ENCODE measurements at regions not wholly inside any gene's neighbourhood (a gene's known extent, or its start where the extent isn't known, plus 50 kb on each side); places are given as distances from the start of the nearest gene placed in this dataset.
A peak's percentile ranks its signal among the peaks of the same experiment; 100 is the strongest.

DNA sequence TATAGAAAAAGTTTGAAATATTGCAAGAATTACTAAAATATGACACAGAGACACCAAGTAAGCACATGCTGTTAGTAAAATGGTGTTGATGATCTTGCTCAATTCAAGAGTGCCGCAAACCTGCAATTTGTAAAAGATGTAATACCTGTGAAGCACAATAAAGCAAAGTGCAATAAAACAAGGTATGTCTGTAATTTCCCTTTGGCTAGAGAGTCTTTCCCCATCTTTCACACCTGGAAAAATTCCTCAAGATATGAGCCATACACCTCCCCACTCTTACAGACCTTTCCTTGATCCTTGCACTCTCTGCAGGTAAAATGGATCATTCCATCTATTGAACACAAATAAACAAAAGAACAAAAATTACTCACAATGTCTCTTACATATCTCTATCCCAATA, 597.8 kb downstream of the EFNA5 start:
- intact Hi-C loops (cut with micrococcal nuclease), result no loop called here
- TF ChIP-seq, protein P1, sequence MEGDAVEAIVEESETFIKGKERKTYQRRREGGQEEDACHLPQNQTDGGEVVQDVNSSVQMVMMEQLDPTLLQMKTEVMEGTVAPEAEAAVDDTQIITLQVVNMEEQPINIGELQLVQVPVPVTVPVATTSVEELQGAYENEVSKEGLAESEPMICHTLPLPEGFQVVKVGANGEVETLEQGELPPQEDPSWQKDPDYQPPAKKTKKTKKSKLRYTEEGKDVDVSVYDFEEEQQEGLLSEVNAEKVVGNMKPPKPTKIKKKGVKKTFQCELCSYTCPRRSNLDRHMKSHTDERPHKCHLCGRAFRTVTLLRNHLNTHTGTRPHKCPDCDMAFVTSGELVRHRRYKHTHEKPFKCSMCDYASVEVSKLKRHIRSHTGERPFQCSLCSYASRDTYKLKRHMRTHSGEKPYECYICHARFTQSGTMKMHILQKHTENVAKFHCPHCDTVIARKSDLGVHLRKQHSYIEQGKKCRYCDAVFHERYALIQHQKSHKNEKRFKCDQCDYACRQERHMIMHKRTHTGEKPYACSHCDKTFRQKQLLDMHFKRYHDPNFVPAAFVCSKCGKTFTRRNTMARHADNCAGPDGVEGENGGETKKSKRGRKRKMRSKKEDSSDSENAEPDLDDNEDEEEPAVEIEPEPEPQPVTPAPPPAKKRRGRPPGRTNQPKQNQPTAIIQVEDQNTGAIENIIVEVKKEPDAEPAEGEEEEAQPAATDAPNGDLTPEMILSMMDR (IDR thresholded peaks at IDR 0.05; ENCODE audit: borderline replicate concordance), result no peak
- Histone ChIP-seq H3K4me3 (no peak overlapping the region), H3K36me3 (no peaks in the 10 kb centered on the region), H3K27ac (replicated peaks) (no peak overlapping the region), H3K27me3 (ENCODE audit: low read depth) (no peaks in the 10 kb centered on the region), H3K9me3 (replicated peaks) (peaks cover 10% of the 10 kb centered on the region), H3K4me1 (no peaks in the 10 kb centered on the region)
- no peak for DNase-seq

DNA sequence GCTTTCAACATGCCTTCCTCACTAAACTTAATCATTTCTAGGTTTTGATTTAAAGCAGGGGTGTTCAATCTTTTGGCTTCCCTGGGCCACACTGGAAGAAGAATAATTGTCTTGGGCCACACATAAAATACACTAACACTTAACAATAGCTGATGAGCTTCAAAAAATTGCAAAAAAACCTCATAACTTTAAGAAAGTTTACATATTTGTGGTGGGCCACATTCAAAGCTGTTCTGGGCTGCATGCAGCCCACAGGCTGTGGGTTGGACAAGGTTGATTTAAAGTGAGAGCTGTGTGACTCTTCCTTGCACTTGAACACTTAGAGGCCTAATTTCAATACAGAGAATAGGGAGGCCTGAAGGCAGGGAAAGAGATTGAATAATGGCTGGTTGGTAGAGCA, 598.3 kb downstream of the EFNA5 start:
- H3K36me3 ChIP-seq, result no peaks in the 10 kb centered on the region
- H3K27ac ChIP-seq (replicated peaks), result no peak overlapping the region
- H3K9me3 ChIP-seq (replicated peaks), result peaks cover 10% of the 10 kb centered on the region
- H3K27me3 ChIP-seq (ENCODE audit: low read depth), result no peaks in the 10 kb centered on the region
- H3K4me1 ChIP-seq, result no peaks in the 10 kb centered on the region
- intact Hi-C loops (cut with micrococcal nuclease), result no loop called here
- H3K4me3 ChIP-seq, result no peak overlapping the region
- no peak for DNase-seq
- TF ChIP-seq, protein P1 (IDR thresholded peaks at IDR 0.05; ENCODE audit: borderline replicate concordance), result no peak

DNA sequence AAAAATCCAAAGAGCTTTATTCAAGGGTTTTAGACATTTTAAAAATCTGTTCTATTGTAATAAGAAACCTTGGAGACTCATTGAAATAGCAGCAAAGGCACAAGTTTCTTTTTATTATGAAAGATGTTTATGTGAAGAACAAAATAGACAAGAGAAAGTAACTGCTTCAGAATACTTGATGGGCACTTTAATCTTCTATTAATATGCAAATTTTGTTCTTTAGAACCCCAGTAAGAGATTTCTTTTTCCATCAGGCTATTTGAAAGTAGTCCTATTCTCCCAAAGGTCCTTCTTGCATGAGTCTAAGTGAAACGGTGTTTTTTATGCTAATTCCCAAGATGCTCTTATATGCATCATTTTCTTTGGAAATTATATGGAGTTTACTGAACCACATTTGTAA, 602.0 kb downstream of the EFNA5 start:
- Histone ChIP-seq H3K4me1 (no peaks in the 10 kb centered on the region), H3K9me3 (replicated peaks) (peaks cover 10% of the 10 kb centered on the region), H3K4me3 (no peak overlapping the region), H3K36me3 (no peaks in the 10 kb centered on the region), H3K27ac (replicated peaks) (no peak overlapping the region), H3K27me3 (ENCODE audit: low read depth) (no peaks in the 10 kb centered on the region)
- TF ChIP-seq, protein P1 (IDR thresholded peaks at IDR 0.05; ENCODE audit: borderline replicate concordance), result no peak
- no peak for DNase-seq
- intact Hi-C loops (cut with micrococcal nuclease), result no loop called here

DNA sequence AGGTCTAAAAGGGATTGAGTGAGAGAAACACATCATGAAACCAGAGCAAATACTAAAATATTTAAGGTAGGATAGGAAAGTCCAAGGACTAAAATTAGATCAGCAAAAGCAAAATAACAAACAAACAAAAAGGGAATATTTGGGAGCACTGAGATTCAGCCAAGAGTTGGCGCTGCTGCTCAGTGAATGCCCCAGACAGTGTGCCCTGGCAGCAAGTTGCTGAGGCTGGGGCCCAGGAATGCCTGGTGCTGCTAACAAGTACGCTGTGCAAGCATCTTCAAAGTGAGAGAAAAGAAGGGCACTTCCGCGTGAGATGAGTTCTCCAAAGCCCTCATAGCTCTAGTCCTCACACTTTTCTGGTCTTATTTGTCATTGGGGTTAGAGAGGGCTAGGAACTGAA, 603.3 kb downstream of the EFNA5 start:
- Histone ChIP-seq H3K9me3 (replicated peaks) (peaks cover 10% of the 10 kb centered on the region), H3K27ac (replicated peaks) (no peak overlapping the region)
- peak; percentile 14 for DNase-seq

DNA sequence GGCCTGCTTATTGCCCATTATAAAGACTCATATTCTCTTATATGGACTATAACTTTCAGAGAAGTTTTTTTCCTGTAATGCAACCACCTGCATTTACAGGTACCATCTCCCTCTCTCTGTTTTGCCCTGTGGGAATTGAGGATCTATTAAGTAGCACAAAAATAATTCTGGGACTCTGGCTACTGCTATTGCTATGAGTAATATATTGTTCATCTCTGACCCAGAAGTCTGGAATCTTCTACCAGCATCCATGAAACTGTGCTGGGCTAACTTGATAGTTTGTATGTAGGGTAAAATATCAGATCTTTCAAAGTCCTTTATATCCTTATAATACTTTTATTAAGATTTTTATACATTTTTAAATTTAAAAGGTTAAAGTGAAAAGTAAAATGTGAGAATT, 607.2 kb downstream of the EFNA5 start:
- Histone ChIP-seq H3K9me3 (replicated peaks) (no peaks in the 10 kb centered on the region), H3K4me1 (peaks cover 10% of the 10 kb centered on the region), H3K36me3 (no peaks in the 10 kb centered on the region), H3K27ac (replicated peaks) (no peak overlapping the region), H3K27me3 (ENCODE audit: low read depth) (no peaks in the 10 kb centered on the region), H3K4me3 (no peak overlapping the region)
- intact Hi-C loops (cut with micrococcal nuclease), result no loop called here
- TF ChIP-seq, protein P1 (IDR thresholded peaks at IDR 0.05; ENCODE audit: borderline replicate concordance), result no peak
- DNase-seq, result no peak

More for the DNA sequence above, 603.3 kb downstream of the EFNA5 start:
- TF ChIP-seq, protein P1 (IDR thresholded peaks at IDR 0.05; ENCODE audit: borderline replicate concordance), result peak; percentile 24
- intact Hi-C loops (cut with micrococcal nuclease), result no loop called here
- Histone ChIP-seq H3K4me1 (no peaks in the 10 kb centered on the region), H3K36me3 (no peaks in the 10 kb centered on the region), H3K4me3 (no peak overlapping the region), H3K27me3 (ENCODE audit: low read depth) (no peaks in the 10 kb centered on the region)

DNA sequence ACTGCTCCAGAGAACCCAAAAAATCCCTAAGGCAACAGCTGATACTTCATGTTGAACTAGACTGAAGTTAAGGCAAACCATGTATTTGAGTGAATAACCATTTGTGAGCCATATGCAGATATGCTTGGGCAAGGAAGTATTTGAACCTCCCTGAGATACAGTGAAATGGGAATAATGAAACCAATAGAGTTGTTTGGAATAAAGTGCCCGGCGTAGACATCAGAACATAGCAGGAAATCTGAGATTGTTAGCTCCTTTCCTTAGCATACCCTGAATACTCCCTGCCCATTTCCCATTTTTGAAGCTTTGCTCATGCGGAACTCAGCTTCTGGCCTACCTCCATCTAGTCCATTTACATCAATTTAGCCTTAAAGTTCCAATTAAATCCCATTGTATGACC, 611.9 kb downstream of the EFNA5 start:
- intact Hi-C loops (cut with micrococcal nuclease), result no loop called here
- H3K36me3 ChIP-seq, result no peaks in the 10 kb centered on the region
- peak overlapping the region; percentile 51 for H3K27ac ChIP-seq (replicated peaks)
- TF ChIP-seq, protein P1 (IDR thresholded peaks at IDR 0.05; ENCODE audit: borderline replicate concordance), result no peak
- H3K4me3 ChIP-seq, result no peak overlapping the region
- H3K9me3 ChIP-seq (replicated peaks), result no peaks in the 10 kb centered on the region
- peaks cover 20% of the 10 kb centered on the region for H3K4me1 ChIP-seq
- no peak for DNase-seq
- H3K27me3 ChIP-seq (ENCODE audit: low read depth), result no peaks in the 10 kb centered on the region

All from left ventricle myocardium inferior (tissue), 1 donor.